Pancreas (tissue), 10 donors: ENCODE measurements at regions not wholly inside any gene's neighbourhood (a gene's known extent, or its start where the extent isn't known, plus 50 kb on each side); places are given as distances from the start of the nearest gene placed in this dataset.

Experiments
- ATAC-seq, 4 donors: fragments of 200-7000 bp; cut with Tn5 transposase; one replicate each; pipeline versions ENCODE4 v1.8.0 to v1.9.1; 2020; ENCODE audit warnings: mild to moderate bottlenecking in 4 of 4, moderate library complexity in 4 of 4
- DNase-seq, 6 donors: peaks; one replicate each; pipeline ENCODE4 v3.0.0-alpha.2; 2020
- FAIRE-seq: peaks from 2 replicates; lab custom pipeline; 2012; peaks lifted over from hg19 to GRCh38; lab: Jason Lieb, UNC
- H3K27ac ChIP-seq, 4 donors: fragments of 200-600 bp; sonication (generic); 1 replicate in 3 of 4; 2 replicates in 1 of 4; pipeline versions ENCODE4 v1.5.0 to v1.8.0; 2020
- H3K27me3 ChIP-seq, 4 donors: fragments of 200-600 bp; one replicate each; pipeline ENCODE4 v1.8.0; 2021
- H3K36me3 ChIP-seq, 3 donors: fragments of 200-600 bp; sonication (generic) in 1 of 3; one replicate each; pipeline versions ENCODE4 v1.5.0 to v1.8.0; 2020 to 2021
- H3K4me1 ChIP-seq, 3 donors: fragments of 200-600 bp; one replicate each; pipeline ENCODE4 v1.8.0; 2021
- H3K4me3 ChIP-seq, 4 donors: fragments of 200-600 bp; sonication (generic) in 2 of 4; one replicate each; pipeline versions ENCODE4 v1.5.0 to v1.8.0; 2020 to 2021
- H3K9me3 ChIP-seq, 4 donors: fragments of 200-600 bp; one replicate each; pipeline ENCODE4 v1.8.0; 2021
- WGBS, 2 donors: extraction: QIAGEN DNeasy Blood & Tissue Kit; methylation state at CpG; one replicate each; pipeline ENCODE4 v1.1.7; 2013; 5-methylcytosine and 5-hydroxymethylcytosine counted together
- intact Hi-C, 3 donors: fragments of 100-400 bp; cut with DNase I; formaldehyde crosslinking; loops; one replicate each; pipeline versions ENCODE4 v1.11.1 to v1.14.2; 2022
- TF ChIP-seq, protein P1 (sequence below), 4 donors: fragments of 200-600 bp; sonication (generic) in 3 of 4; IDR thresholded peaks; one replicate each; pipeline versions ENCODE4 v1.5.0 to v1.8.0; 2021; ENCODE audit warnings: antibody characterized with exemption in 4 of 4
- donor health status: healthy with polysubstance abuse.
- donor health status: DM: no; HTN: no; CAD: no; lungs with moderate emphysema.
- donor health status: DM: no; HTN: no; CAD: no.
- donor health status: control.
- donor health status: control.
- donor health status: Bipolar disorder and iron deficiency.
- donor health status: DM: yes; HTN: yes; CAD: no.
- donor health status: DM: no; HTN: no; CAD: no.
- donor health status: DM: no; HTN: no; CAD: no.
- donor health status: DM: yes; HTN: yes; CAD: no.

DNA sequence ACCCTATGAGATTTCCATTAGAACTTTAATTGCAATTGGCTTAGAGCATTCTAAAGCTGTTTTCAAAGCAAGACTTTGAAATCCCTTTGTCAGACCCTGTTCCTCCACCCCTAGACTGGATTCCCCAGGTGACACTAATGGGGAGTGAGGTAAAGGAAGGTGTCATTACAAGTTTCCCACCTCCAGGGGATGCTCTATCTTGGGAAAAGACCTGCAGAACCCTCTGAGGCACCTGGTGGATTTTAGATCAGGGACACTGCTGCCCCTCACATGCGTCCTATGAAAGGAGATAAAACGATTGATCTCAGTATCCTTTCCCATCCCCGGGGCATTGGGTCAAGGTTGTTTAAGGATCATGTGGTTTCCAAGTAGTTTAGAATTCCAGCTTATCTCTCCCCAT, 80.3 kb upstream of the RGS4 start:
- FAIRE-seq = no peak
- DNase-seq = no peak
- TF ChIP-seq, protein P1, sequence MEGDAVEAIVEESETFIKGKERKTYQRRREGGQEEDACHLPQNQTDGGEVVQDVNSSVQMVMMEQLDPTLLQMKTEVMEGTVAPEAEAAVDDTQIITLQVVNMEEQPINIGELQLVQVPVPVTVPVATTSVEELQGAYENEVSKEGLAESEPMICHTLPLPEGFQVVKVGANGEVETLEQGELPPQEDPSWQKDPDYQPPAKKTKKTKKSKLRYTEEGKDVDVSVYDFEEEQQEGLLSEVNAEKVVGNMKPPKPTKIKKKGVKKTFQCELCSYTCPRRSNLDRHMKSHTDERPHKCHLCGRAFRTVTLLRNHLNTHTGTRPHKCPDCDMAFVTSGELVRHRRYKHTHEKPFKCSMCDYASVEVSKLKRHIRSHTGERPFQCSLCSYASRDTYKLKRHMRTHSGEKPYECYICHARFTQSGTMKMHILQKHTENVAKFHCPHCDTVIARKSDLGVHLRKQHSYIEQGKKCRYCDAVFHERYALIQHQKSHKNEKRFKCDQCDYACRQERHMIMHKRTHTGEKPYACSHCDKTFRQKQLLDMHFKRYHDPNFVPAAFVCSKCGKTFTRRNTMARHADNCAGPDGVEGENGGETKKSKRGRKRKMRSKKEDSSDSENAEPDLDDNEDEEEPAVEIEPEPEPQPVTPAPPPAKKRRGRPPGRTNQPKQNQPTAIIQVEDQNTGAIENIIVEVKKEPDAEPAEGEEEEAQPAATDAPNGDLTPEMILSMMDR (IDR thresholded peaks at IDR 0.05) = no peak
- no peak for ATAC-seq
- Histone ChIP-seq H3K27ac (no peak overlapping the region), H3K4me1 (no peaks in the 10 kb centered on the region), H3K27me3 (peaks cover 0 to 8% (median 0%) of the 10 kb centered on the region in 4 donors), H3K9me3 (no peaks in the 10 kb centered on the region), H3K4me3 (no peak overlapping the region), H3K36me3 (no peaks in the 10 kb centered on the region)
- 31 to 34% methylated on average over 3 of the region's 3 CpGs for WGBS, 2 donors
- intact Hi-C loops = no loop called here

DNA sequence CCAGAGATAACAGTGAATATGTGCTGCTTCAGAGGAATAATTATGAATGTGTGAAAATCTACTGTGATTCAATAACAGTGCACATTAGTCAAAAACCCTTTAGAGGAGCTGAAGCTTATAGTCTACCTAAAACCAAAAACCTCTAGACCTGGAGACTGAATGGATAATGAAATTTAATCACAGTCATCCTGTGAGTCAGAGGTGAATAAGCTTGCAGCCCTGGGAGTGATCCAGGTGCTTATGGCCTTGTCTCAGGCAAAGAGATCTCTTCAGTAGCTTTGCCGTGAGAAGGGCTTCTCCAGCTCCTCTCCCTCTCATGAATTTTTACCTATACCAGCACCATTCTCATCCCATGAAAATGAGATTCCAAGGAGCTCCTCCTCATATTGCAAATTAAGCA, 81.3 kb upstream of the RGS4 start:
- 74 to 81% methylated on average over 1 of the region's 1 CpG for WGBS, 2 donors
- no peak for FAIRE-seq
- ATAC-seq = no peak

DNA sequence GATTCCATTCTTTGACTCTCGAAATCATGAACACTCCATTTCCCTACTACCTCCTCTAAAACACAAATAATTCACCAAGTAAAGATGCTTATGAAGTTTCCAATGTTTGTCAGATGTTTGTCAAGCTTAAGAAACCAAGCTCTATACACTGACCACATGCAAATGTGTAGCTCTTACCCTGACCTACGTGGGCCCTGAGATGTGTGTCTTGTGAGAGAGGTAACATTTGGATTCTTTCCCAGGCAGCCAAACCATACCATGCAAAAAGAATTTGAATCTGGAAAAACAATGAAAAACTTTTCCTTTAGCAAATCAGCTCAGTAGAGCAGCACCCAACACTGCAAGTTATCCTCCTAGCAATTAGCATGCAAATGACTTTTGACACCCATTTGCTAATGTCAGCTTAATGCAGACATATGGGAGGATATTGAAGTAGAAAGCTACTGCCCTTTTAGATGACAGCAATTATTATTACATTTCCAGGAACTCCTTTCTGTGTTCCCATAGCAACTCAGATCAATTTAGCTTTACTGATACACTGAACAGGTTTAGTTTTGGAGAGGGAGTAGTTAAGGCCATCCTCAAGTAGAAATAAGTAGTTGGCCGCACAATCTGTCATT, 83.2 kb upstream of the RGS4 start:
- Histone ChIP-seq H3K9me3 (no peaks in the 10 kb centered on the region), H3K4me1 (no peaks in the 10 kb centered on the region), H3K27me3 (peaks cover 0 to 3% (median 0%) of the 10 kb centered on the region in 4 donors), H3K36me3 (no peaks in the 10 kb centered on the region), H3K4me3 (no peak overlapping the region), H3K27ac (no peak overlapping the region)
- DNase-seq (no peak), ATAC-seq (no peak), FAIRE-seq (no peak)
- WGBS, 2 donors = 76% methylated on average over 3 of the region's 3 CpGs
- intact Hi-C loops = no loop called here
- TF ChIP-seq, protein P1 (IDR thresholded peaks at IDR 0.05) = no peak

More for the DNA sequence above, 81.3 kb upstream of the RGS4 start:
- H3K36me3 ChIP-seq = no peaks in the 10 kb centered on the region
- peaks cover 0 to 3% (median 0%) of the 10 kb centered on the region in 4 donors for H3K27me3 ChIP-seq
- TF ChIP-seq, protein P1 (IDR thresholded peaks at IDR 0.05) = no peak
- H3K4me3 ChIP-seq = no peak overlapping the region
- no peak overlapping the region for H3K27ac ChIP-seq
- no peak for DNase-seq
- no peaks in the 10 kb centered on the region for H3K4me1 ChIP-seq
- intact Hi-C loops = no loop called here
- H3K9me3 ChIP-seq = no peaks in the 10 kb centered on the region

- H3K27ac ChIP-seq = no peak overlapping the region
- no peak for FAIRE-seq
- no peak for DNase-seq
- H3K9me3 ChIP-seq = no peaks in the 10 kb centered on the region
- 38 to 50% methylated on average over 2 of the region's 2 CpGs for WGBS, 2 donors
- no peak for ATAC-seq
- intact Hi-C loops = no loop called here
- H3K4me1 ChIP-seq = no peaks in the 10 kb centered on the region
- TF ChIP-seq, protein P1 (IDR thresholded peaks at IDR 0.05) = no peak
- no peak overlapping the region for H3K4me3 ChIP-seq
- H3K27me3 ChIP-seq = peaks cover 0 to 3% (median 0%) of the 10 kb centered on the region in 4 donors
- no peaks in the 10 kb centered on the region for H3K36me3 ChIP-seq
These were observed 84.5 kb upstream of the RGS4 start for GRCh38 chr1:162984699-162985098.

- TF ChIP-seq, protein P1 (IDR thresholded peaks at IDR 0.05) = no peak
- no peak for FAIRE-seq
- Histone ChIP-seq H3K27ac (no peak overlapping the region), H3K27me3 (peaks cover 0 to 3% (median 0%) of the 10 kb centered on the region in 4 donors), H3K4me1 (no peaks in the 10 kb centered on the region), H3K9me3 (no peaks in the 10 kb centered on the region), H3K4me3 (no peak overlapping the region), H3K36me3 (no peaks in the 10 kb centered on the region)
- no peak for DNase-seq
- no peak for ATAC-seq
- WGBS, 2 donors = 68 to 74% methylated on average over 3 of the region's 3 CpGs
- intact Hi-C loops = no loop called here
These were observed 85.3 kb upstream of the RGS4 start for GRCh38 chr1:162983671-162984425.
